ENCODE measurements at regions not wholly inside any gene's neighbourhood (a gene's known extent, or its start where the extent isn't known, plus 50 kb on each side); places are given as distances from the start of the nearest gene placed in this dataset.

- no peak for DNase-seq
Observed at GRCh38 chr2:16314691-16315457, 350.8 kb downstream of the CYRIA start.

DNA sequence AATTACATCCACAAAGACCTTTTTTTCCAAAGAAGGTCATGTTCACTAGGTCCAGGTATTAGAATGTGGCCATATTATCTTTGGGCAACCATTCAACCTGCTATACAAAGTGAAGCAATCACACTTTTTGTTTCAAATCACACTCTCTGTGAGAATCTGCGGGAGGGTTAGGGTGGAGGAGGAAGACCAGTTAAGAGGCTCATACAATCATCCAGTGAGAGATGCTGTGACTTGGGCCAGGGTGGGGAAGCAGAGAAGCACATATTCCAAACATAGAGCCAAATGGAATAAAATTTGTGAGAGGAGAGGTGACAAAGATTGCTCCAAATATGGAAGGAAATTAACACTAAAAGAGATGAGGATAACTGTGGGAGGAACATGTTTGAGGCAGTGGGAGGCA is 351.6 kb downstream of the CYRIA start:
- no peak for DNase-seq

DNA sequence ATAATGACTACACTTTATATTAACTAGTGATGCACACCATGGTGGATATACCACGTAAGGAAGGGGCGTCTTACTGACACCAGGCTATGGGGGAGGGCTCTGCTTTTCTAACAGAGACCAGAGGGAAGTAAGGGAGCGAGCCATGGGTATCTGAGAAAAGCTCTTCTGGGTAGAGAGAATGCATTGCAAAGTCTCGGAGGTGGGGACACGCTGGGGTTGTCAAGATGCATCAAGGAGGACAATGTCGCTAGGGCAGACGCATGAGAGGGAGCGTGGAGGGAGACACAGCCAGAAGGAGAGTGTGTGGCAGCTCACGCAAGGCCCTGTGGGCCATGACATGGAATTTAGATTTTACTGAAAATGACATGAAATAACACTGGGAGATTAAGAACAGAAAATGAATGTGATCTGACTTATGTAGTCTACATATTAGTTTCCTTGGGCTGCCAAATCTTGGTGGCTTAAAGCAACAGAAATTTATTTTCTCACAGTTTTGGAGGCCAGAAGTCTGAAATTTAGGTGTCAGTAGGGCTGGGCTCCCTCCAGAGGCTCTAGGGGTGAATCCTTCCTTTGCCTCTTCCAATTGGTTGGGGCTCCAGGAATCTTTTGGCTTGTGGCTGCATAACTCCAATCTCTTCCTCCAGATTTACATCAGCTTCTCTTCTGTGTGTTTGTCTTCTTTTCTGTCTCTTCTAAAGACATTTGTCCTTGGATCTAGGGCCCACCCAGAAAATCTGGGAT is 352.2 kb downstream of the CYRIA start:
- no peak for DNase-seq

- DNase-seq, result no peak
Observed at GRCh38 chr2:16312771-16313170, 352.9 kb downstream of the CYRIA start.

GRCh38 chr2:16311521-16312440 is 353.9 kb downstream of the CYRIA start:
- DNase-seq, result no peak

- DNase-seq, result no peak
Observed at GRCh38 chr2:16308816-16309215, 356.8 kb downstream of the CYRIA start.

DNA sequence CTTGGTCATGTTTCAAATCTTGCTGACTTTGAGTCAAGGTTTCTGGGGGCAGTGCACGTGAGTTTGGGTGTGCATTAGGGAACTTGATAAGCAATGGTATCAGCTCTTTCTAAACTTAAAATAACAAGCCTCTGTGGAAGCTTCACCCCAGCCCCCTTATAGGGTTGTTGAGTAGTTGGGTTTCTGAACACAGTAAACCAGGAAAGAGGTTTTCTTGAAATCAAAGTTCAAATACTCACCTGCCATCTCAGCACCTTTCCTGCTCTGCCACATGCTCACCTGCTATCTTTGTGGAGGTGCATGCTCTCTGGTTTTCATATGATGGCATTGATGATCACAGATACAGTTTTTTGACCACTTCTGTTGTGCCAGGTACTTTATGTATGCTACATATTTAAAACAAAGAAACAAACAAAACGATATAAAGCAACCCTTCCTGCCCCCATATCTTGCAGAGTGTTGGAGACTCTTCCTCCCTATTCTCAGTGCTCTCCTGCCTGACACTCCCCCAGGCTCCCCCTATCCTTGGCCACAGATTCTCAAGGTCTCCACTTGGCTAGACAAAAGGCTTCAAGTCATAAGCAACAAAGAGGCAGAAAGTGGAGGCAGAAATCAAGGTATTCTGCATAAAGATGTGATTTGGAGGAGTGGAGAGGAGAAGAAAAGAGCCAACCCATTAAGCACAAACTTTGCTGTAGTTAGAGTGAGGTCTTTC is 360.6 kb downstream of the CYRIA start:
- DNase-seq, result no peak

GRCh38 chr2:16303761-16304160 is 361.9 kb downstream of the CYRIA start:
- no peak for DNase-seq

DNA sequence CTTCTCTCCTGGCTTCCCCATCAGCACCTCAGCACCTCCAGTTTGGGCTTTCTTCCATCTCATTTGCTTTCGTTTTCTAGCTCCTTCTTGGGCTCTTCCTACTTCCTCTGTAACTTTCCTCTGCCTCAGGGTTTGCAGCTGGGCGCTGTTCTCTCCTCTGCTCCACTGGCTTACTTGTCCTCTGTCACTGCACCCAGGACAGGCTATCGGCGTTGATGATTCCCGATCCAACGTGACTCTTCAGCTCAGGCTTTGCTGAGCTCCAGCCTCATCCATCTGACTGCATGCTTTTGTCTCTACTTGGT is 362.4 kb downstream of the CYRIA start:
- DNase-seq, result no peak

DNA sequence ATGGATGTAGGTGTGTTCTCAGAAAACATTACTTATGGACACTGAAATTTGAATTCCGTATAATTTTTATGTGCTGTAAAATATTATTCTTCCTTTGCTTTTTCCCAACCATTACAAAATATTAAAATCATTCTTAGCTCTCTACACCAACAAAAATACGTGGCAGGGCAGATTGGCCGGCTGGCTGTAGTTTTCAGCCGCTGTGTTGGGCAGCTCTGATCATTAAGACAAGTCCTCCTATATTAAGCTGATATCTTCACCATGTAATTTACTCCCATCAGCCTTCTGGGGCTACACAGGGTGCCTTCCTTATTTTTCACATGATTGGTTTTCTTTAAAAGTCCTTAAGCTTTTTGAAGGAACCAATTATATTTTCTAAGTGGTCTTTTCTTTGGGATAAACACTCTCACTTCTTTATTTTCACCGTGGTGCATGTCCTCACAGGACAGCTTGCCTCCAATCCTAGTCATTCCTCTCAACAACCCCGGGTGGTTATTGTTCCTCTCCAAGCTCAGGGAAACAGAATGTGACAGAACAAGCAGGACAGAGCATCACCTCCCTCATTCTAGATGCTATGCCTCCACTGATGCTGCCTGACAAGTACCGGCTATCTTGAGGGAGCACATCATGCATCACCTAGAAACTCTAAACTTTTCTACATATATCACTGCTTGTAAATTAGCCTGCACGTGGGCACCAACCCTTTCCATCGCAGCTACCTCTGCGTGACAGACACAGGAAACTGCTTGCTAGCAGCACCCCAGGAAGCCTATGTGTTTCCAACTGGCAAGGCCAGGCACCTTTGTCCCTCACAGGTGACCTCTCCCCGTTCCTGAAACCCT is 362.3 kb downstream of the MYCN start:
- no peak for DNase-seq

DNA sequence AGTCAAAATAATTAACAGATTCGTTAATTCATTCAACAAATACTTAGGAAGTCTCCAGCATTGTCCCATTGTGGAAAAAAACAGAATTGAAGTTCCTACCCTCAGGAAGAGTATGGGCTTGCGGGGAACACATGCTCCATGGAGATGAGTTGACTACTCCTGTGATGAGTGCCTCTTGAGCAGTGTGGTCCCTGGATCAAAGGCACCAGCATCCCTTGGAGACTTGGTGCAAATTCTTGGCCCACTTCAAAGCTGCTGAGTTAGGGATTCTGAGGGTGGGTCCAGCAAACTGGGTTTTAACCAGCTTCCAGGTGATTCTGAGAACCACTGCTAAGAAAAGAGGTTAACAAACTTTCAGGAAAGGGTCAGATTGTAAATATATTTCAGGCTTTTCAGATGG is 361.6 kb downstream of the MYCN start:
- no peak for DNase-seq

DNA sequence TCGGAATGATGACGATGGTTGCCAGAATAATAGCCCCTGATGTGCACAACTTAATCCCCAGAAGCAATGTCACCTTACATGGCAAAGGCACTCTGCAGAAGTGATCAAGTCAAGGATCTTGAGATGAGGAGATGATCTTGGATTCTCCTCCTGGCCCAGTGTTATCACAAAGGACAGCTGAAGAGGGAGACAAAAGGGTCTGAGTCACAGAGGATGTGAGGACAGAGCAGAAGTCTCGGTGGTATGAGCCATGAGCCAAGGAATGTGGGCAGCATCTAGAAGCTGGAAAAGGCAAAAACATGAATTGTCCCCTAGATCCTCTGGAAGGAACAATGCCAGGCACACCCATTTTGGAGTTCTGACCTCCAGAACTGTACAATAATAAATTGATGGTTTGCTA is 358.5 kb downstream of the MYCN start:
- DNase-seq, result no peak

DNA sequence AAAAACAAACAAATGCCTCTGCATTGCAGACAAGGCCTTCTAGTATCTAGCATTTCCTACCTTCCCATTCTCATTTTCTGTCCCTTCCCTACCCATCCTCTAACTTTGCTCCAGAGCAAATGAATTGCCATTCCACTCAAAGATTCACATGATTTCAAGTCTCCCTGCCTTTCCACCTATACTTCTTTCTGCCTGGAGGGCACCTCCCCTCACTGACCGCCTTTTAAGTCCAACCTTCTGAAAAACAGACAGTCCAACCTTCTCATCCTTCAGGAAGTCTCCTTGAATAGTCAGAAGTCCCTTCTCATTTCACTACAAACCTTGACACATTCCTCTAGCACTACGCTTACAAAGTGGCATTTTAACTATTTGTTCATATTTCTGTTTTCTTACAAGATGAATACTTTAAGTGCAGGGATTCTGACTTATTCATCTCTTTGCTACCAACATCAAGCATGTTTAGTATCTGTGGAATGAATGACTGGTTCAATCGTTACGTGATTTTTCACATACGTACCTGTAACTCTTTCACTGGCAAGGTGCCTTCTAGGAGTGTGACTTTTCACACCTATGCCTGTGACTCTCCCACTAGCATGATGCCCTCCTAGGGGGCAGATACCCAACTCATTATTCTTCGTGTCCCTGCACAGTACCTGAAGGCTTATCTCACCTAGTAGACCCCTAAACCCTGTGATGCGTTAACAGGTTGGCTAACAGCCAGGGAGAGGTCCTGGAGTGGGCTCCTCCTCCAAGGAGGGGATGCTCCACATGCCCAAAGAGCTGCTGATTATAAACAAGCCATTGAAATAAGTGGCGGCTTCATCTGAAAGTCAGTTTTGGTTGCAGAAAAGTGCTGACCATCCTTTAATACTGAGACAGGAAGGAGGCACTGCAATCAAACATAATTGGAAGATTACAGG is 356.2 kb downstream of the MYCN start:
- DNase-seq, result no peak

GRCh38 chr2:16296038-16296290 is 355.6 kb downstream of the MYCN start:
- no peak for DNase-seq

DNA sequence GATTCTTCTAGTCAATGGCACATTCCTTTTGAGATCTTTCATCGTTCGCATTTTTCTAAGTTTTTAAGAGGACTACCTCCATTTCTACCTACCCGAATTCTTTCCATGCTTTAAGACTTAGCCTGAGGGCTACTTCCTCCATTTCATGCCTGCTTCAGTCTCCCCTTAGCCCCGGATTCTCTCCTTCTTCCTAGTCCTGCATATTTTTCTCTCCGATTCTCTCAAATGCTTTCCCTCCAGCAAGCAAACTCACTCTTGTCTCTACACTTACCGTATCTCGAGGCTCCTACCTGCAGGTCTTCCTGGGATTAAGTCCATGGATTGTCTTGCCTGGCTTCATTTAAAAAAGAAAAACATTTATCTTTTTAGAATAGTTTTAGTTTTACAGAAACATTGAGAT is 354.4 kb downstream of the MYCN start:
- DNase-seq, result no peak

DNA sequence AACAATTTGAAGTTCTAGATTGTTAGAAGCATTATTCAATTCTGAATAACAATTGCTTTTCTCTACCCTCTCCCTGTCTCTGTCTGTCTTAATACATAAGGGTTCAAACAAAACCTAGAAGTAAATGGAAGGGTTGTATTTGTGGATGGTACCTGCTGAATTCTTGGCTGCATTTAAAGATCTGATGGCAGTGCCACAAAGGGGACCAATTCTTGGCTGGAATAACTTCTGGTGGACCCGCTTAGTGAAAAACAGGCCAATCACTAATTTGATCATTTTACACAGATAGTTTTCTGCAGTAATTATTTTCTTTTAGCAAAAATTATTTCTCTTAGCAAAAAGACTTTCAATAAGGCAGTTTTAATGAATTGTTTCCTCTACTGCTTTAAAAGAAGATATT is 353.5 kb downstream of the MYCN start:
- DNase-seq, result no peak

DNA sequence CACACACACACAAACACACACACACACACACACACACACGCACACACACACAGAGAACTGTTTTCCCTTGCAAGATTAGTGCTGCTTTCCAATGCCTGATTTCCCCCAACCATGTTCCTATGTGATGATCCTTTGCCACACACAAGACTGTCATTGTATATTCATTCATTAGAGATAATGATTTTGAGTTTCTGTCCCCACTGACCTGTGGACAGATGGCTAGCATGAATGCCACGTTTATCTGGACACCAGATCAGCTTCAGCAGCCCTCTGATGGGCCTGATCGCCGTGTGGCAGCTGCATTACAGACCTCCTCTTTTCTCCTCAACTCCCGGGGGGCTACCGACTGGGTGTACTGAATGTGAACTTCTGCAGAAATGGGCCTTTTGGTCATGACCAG is 353.0 kb downstream of the MYCN start:
- no peak for DNase-seq

- no peak for DNase-seq
Observed at GRCh38 chr2:16291731-16292550, 351.6 kb downstream of the MYCN start.

DNA sequence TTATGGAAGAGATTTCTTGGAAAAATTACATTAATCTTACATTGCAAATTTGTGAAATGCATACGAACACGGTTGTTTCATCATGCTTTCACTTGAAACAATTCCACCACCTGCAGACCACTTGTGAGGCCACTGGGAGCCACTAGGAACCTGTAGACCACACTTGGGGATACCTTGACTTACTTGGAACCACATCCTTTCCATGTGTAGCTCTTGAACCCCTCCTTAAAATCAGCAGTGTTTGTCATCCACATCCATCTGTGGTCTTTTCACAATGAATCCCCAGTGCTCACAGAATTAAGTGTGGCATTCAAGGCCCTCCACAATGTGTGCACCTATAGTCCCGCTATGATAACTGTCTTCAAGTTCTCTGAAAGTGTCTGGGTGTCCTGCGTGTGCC is 350.9 kb downstream of the MYCN start:
- no peak for DNase-seq

GRCh38 chr2:16290311-16291020 is 350.1 kb downstream of the MYCN start:
- no peak for DNase-seq

All from CD4-positive, alpha-beta T cell treated with Interleukin-12 subunit alpha and Interleukin-12 subunit beta, for 1 hour (primary cell).